ENCODE measurements at regions not wholly inside any gene's neighbourhood (a gene's known extent, or its start where the extent isn't known, plus 50 kb on each side); places are given as distances from the start of the nearest gene placed in this dataset.

DNA sequence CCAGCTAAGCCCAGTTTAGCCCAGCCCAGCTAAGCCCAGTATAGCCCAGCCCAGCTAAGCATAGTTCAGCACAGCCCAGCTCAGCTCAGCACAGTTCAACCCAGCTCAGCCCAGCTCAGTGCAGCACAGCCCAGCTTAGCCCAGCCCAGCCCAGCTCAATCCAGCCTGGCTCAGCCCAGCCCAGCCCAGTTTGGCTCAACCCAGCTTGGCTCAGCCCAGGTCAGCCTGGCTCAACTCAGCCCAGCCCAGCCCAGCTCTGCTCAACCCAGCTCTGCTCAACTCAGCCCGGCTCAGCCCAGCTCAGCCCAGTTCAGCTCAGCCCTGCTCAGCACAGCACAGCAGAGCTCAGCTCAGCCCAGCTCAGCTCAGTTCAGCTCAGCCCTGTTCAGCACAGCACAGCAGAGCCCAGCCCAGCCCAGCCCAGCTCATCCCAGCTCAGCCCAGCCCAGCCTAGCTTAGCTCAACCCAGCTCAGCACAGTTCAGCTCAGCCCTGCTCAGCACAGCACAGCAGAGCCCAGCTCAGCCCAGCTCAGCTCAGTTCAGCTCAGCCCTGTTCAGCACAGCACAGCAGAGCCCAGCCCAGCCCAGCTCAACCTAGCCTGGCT, 330.9 kb downstream of the TMEM121 start:
- peak; percentile 10 for DNase-seq (ENCODE audit: low spot score)

DNA sequence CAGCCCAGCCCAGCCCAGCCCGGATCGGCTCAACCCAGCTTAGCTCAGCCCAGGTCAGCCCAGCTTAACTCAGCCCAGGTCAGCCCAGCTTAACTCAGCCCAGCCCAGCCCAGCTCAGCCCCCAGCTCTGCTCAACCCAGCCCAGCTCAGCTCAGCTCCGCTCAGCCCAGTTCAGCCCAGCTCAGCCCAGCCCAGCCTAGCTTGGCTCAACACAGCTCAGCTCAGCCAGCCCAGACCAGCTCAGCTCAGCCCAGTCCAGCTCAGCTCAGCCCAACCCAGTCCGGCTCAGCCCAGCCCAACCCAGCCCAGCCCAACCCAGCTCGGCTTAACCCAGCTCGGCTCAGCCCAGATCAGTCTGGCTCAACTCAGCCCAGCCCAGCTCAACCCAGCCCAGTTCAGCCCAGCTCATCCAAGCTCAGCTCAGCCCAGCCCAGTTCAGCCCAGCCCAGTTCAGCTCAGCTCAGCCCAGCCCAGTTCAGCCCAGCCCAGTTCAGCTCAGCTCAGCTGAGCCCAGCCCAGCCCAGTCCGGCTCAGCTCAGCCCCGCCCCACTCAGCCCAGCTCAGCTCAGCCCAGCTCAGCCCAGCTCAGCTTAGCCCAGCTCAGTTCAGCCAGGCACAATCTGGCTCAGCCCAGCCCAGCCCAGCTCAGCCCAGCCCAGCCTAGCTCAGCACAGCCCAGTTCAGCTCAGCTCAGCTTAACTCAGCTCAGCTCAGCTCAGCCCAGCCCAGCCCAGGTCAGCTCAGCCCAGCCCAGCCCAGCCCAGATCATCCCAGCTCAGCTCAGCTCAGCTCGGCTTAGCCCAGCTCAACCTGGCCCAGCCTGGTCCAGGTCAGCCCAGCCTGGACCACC, 331.7 kb downstream of the TMEM121 start:
- DNase-seq (ENCODE audit: low spot score), result peak; percentile 9

DNA sequence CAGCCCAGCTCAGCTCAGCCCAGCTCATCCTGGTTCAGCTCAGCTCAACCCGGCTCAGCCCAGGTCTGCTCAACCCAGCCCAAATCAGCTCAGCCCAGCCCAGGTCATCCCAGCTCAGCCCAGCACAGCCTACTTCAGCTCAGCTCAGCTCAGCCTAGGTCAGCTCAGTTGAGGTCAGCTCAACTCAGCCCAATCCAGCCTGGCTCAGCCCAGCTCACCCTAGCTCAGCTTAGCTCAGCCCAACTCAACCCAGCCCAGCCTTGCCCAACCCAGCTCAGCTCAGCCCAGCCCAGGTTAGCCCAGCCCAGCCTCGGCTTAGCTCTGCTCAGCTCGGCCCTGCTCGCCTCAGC, 332.3 kb downstream of the TMEM121 start:
- DNase-seq (ENCODE audit: low spot score), result peak; percentile 10

DNA sequence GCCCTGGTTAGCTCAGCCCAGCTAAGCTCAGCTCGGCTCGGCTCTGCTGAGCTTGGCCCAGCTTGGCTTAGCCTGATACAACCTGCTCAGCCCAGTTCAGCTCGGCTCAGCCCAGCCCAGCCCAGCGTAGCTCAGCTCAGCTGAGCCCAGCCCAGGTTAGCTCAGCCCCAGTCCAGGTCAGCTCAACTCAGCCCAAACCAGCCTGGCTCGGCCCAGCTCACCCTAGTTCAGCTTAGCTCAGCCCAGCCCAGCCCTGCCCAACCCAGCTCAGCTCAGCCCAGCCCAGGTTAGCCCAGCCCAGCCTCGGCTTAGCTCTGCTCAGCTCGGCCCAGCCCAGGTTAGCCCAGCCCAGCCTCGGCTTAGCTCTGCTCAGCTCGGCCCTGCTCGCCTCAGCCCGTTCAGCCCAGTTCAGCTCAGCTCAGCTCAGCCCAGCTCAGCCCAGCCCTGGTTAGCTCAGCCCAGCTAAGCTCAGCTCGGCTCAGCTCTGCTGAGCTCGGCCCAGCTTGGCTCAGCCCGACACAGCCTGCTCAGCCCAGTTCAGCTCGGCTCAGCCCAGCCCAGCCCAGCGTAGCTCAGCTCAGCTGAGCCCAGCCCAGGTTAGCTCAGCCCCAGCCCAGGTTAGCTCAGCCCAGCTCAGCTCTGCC, 332.8 kb downstream of the TMEM121 start:
- DNase-seq (ENCODE audit: low spot score), result peak; percentile 2

DNA sequence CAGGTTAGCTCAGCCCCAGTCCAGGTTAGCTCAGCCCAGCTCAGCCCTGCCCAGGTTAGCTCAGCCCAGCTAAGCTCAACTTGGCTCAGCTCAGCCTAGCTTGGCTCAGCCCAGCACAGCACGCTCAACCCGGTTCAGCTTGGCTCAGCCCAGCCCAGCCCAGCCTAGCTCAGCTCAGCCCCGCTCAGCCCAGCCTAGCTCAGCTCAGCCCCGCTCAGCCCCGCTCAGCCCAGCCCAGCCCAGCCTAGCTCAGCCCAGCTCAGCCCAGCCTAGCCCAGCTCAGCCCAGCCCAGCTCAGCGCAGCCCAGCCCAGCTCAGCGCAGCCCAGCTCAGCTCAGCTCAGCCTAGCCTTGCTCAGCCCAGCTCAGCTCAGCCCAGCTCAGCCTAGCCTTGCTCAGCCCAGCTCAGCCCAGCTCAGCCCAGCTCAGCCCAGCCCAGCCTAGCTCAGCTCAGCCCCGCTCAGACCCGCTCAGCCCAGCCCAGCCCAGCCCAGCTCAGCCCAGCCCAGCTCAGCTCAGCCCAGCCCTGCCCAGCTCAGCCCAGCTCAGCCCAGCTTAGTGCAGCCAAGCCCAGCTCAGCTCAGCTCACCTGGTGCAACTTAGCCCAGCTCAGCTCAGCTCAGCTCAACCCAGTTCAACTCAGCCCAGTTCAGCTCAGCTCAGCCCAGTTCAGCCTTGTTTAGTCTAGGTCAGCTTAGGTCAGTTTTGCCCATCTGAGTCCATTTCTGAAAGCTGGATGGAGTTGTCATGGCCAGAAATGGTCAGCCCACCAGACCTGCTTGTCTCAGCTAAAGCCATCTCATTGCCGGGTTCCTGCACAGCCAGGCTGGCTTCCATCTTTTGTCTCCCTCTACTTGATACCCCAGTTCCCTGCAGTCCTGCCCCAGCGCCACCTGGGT, 333.6 kb downstream of the TMEM121 start:
- peak; percentile 0 for DNase-seq (ENCODE audit: low spot score)

DNA sequence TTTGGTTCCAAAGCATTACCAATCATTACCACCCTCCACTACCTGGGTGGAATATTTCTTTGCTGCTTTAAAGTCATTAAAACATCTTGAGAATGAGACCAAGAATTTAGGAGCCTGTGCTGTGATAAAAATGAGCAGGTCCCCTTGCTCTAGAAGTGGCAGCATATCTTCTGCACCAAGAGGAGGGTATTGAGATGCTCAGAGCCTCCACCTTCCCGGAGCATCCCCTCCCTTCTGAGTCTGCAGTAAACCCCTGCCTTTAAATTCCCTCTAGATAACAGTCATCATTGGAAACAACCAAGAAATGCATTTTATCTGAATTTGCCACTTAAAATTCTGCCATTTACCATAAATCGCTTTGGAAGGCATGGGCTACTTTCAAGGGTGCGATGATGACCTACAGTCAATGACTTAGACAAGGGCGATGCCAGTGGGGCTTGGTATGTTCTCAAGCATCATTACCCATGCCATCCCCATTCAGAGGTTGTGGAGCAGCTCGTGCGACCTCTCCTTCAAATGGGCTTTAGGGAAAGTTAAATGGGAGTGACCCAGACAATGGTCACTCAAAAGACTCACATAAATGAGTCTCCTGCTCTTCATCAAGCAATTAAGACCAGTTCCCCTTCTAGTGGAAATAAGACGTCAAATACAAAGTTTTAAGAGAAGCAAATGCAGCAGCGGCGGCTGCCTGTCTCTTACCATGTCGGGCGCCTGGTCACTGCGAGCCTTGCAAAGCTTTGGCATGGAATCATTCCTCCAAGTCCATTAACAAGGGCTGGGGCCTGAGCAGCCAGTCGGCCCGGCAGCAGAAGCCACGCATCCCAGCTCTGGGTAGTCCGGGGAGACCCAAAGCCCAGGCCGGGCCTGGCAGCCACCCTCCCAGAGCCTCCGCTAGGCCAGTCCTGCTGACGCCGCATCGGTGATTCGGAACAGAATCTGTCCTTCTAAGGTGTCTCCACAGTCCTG, 334.5 kb downstream of the TMEM121 start:
- DNase-seq (ENCODE audit: low spot score), result no peak

DNA sequence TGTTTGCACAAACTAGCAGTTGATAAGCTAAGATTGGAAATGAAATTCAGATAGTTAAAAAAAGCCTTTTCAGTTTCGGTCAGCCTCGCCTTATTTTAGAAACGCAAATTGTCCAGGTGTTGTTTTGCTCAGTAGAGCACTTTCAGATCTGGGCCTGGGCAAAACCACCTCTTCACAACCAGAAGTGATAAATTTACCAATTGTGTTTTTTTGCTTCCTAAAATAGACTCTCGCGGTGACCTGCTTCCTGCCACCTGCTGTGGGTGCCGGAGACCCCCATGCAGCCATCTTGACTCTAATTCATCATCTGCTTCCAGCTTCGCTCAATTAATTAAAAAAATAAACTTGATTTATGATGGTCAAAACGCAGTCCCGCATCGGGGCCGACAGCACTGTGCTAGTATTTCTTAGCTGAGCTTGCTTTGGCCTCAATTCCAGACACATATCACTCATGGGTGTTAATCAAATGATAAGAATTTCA, 335.6 kb downstream of the TMEM121 start:
- DNase-seq (ENCODE audit: low spot score), result no peak

DNA sequence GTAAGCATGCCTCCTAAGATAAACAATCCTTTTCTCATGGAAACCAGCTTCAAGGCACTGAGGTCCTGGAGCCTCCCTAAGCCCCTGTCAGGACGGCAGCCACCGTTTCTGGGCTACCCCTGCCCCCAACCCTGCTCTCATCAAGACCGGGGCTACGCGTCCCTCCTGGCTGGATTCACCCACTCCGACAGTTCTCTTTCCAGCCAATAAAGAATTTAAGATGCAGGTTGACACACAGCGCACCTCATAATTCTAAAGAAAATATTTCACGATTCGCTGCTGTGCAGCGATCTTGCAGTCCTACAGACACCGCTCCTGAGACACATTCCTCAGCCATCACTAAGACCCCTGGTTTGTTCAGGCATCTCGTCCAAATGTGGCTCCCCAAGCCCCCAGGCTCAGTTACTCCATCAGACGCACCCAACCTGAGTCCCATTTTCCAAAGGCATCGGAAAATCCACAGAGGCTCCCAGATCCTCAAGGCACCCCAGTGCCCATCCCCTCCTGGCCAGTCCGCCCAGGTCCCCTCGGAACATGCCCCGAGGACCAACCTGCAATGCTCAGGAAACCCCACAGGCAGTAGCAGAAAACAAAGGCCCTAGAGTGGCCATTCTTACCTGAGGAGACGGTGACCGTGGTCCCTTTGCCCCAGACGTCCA, 336.3 kb downstream of the TMEM121 start:
- DNase-seq (ENCODE audit: low spot score), result peak; percentile 10

DNA sequence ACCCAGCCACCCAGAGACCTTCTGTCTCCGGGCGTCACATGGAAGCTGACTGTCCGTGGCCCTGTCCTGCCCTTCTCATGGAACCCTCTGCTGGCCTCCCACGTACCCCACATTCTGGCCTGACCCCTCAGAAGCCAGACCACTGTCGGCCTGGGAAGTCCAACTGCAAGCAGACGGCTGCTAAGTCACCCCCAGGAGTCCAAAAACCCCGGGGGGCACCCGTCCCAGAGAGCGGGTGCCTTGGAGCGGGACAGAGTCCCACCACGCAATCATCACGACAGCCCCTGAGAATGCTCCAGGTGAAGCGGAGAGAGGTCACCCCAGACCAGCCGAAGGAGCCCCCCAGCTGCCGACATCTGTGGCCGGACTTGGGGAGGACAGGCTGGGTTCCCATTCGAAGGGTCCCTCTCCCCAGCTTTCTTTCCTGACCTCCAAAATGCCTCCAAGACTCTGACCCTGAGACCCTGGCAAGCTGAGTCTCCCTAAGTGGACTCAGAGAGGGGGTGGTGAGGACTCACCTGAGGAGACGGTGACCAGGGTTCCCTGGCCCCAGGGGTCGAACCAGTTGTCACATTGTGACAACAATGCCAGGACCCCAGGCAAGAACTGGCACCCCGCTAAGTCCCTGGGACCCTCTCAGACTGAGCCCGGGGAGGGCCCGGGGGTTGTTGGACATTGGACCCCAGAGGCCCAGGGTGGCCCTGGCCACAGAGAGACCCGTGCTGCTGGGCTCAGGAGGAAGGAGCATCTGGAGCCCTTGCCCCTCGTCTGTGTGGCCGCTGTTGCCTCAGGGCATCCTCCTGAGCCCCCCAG, 337.1 kb downstream of the TMEM121 start:
- peak; percentile 17 for DNase-seq (ENCODE audit: low spot score)

DNA sequence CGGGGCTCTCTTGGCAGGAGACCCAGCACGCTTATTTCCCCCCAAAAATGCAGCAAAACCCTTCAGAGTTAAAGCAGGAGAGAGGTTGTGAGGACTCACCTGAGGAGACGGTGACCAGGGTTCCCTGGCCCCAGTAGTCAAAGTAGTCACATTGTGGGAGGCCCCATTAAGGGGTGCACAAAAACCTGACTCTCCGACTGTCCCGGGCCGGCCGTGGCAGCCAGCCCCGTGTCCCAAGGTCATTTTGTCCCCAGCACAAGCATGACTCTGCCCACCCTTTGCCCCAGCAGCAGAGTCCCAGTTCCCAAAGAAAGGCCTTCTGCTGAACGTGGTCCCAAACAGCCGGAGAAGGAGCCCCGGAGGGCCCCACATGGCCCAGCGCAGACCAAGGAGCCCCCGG, 337.7 kb downstream of the TMEM121 start:
- no peak for DNase-seq (ENCODE audit: low spot score)

DNA sequence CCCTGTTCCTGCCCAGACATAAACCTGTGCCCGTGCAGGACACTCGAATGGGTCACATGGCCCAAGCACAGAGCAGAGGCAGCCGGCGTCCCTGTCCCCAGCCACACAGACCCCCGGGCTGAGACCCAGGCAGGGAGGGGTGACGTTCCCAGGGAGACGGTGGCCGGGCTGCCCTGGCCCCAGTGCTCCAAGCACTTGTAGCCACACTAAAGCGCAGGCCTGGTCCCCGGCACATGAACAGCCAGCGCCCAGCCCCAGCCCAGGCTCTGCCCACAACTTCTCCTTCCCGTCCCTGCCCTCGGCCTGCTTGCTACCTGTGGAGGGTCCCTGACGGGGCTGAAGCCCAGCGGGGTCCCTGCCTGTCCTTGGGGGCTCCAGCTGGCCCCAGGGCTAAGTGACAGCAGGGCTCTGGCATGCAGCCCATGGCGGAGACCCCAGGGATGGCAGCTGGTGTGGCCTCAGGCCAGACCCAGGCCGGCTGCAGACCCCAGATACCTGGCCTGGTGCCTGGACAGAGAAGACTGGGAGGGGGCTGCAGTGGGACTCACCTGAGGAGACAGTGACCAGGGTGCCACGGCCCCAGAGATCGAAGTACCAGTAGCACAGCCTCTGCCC, 338.4 kb downstream of the TMEM121 start:
- peak; percentile 20 for DNase-seq (ENCODE audit: low spot score)

DNA sequence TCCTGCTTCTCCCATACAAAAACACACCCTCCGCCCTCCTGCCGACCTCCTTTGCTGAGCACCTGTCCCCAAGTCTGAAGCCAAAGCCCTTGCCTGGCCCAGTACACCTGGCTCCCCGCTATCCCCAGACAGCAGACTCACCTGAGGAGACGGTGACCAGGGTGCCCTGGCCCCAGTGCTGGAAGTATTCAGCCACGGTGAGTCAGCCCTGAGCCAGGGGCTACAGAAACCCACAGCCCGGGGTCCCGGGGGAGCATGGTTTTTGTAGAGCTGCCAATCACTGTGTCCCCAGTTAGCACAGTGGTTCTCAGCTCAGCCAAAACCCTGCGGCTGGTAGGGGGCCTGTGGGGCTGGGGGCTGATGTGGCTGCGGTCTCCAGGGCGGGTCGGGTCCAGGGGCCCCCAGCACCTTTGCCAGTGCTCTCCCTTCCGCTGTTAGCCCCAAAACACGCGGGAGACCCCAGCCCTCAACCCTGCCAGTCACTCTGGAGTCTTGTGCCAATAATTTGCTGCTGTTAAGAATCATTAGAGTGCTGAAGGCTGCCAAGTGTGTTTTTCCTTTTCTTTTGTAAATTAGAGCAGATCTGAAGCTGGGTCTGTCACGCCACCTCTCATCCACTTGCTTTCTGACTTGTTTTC, 339.0 kb downstream of the TMEM121 start:
- no peak for DNase-seq (ENCODE audit: low spot score)

DNA sequence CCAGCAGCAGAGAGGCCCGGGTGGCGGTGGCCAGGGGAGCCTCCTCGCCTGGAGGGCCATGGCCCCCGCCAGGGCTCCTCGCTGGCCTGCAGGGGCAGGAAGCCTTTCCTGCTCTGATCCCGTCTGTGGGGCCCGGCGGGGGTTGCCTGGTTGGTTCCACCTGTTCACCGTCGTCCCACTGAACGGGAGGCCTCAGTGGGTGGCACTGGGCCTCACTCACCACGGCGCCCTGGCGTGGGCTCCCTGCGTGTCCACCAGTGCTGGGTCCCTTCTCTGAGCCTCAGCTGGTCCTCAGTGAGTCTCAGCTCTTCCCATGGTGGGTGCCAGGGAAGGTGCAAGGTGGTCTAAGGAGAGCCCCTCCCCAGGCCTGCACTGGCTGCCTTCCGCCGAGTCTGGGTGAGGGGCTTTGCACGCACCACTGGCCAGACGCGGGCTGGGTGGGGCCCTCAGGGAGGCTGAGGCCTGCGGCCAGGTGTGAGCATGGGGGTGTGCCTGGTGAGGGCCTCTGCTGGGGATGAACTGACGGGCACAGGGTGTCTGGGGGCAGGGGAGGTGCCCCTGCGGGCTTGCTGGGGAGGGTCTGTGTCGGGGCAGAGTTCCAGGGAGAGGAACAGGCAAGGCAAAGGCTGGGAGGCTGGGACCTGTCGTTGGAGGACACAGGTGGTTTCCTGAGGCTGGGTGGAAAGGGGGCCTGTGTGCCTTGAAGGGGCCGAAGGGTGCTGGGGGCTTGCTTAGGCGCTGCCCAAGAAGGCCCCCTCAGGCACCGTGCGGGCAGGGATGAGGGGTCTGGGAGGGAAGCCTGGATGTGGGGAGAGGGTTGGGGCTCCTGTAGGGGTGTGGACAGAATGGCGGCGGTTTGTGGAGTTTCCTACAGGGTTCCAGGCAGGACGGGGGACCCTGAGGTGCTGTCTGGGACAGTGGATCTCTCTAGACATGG, 339.8 kb downstream of the TMEM121 start:
- no peak for DNase-seq (ENCODE audit: low spot score)

DNA sequence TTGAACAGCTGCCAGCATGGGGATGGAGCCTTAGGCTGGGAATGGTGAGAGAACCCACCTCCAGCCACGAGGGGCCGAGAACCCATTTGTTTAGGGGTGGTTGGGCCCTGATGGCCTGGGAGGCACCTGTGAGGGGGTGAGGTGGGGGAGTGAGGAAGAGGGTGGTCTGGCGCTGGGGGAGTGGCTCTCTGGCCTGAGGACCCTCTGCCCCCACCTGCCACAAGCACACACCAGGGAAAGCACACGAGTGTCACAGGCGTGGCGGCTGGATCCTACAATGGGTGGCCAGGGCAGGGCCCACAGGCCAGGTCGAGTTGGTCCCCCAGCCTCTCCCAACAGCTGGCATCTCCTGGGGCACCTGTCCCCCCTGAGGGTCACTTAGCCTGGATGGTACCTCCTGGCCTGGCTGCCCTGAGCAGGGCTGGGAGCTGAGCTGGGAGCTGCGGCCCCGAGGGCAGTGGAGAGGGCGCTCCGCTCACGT, 340.5 kb downstream of the TMEM121 start:
- DNase-seq (ENCODE audit: low spot score), result no peak

DNA sequence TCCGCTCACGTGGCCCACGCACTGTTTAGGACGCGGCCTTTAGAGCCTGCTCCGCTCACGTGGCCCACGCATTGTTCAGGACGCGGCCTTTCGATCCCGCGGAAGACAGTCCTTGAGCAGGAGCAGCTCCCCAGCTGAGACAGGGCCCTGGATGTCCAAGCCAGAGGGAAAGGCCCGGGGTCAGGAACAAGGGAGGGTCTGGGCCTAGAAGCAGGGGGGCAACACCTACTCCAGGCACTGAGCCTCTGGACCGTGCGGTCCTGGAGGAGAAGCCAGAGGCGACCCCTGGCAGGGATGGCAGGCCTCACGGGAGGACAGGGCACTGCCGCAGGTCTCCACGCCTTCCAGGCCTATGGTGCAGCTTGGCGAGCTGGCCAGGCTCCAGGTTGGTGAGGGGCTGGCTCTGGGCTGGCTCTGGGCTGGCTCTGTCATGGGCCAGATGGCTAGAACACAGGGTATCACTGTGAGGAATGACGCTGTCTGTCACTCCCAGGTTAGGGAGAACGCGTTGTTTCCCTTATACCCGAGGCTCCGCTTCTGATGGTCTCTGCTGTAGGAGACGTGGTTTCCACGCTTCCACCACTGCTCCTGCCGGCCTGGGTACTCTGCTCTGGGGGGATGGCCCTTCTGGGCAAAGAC, 341.7 kb downstream of the TMEM121 start:
- DNase-seq (ENCODE audit: low spot score), result no peak

DNA sequence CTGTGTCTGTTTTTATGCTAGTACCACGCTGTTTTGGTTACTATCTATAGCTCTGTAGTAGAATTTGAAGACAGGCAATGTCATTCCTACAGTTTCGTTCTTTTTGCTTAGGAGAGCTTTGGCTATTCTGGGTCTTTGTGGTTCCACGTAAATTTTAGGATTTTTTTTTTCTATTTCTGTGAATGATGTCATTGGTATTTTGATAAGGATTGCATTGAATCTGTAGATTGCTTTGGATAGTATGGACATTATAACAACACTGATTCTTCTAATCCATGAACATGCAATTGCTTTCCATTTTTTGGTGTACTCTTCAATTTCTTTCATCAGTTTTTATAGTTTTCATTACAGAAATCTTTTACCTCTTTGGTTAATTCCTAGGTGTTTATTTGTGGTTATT, 345.2 kb downstream of the TMEM121 start:
- DNase-seq (ENCODE audit: low spot score), result no peak
